Tongue (tissue), 1 donor: ENCODE measurements at regions not wholly inside any gene's neighbourhood (a gene's known extent, or its start where the extent isn't known, plus 50 kb on each side); places are given as distances from the start of the nearest gene placed in this dataset.

Experiments
- DNase-seq: peaks from one replicate; pipeline ENCODE4 v3.0.0-alpha.2; 2015

DNA sequence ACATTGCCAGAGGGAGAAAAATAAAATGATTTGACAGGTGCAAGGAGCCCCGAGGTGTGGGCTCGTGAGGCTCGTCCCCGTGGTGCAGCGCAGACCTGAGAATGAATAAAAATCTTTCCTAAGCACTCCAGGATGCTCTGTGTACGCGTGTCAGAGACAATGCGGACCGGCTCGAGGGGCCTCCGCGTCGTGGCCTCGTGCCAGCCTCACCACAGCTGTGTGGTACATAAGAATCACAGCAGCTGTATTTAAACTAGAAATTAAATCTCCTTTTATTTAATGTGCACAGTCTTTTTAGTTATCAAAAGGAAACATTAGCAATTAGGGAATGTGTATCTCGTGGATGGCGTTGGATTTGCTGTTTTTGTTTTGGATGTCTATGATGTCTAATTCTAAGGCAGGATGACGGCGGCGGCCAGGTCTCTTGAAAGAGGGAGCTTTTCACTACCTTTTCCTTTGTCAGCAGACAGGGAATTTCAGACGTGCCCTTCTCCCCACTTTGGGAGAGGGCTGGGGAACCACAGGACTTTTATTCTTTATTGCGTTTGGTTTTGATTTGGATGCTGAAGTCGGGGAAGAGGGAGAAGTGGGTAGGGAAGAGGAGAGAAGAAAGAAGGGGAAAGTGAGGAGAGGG is 365.3 kb upstream of the SHH start:
- peak; percentile 74 for DNase-seq

DNA sequence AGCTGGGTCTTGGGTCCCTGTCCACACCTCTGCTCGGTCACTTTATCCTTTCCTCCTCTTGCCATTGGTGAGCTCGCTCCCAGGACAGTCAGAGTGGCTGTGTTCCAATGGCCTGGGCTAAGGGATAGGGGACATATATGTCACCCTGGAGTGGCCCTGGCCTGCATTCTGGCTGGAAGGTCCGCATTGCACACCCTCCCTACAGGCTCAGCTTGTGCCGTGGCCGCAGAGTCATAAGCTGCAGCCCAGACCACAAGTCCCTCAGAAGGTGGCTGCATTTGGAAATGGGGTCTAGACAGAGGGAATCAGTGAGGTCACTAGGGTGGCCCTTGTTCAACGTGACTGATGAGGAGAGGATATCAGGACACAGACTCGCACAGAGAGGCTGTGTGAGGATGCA is 363.8 kb upstream of the SHH start:
- no peak for DNase-seq

DNA sequence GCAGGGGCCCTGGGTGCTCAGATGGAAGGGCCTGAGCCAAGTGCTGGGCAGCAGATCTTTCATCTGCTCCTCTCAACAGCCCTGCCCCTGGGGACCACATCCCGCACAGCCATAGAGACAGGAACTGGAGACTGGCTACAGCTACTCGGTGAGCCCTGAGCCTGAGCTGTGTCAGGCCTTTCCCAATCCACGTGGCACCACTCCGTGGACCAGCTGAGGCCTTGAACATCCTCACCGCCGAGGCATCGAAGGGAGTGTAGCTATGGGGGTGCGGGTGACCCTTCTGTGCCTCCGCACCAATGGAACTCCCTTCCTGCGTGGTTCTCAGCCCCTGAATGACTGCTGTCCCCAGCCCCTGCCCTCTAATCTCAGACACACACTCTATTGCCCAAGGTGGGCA is 362.7 kb upstream of the SHH start:
- DNase-seq: no peak

DNA sequence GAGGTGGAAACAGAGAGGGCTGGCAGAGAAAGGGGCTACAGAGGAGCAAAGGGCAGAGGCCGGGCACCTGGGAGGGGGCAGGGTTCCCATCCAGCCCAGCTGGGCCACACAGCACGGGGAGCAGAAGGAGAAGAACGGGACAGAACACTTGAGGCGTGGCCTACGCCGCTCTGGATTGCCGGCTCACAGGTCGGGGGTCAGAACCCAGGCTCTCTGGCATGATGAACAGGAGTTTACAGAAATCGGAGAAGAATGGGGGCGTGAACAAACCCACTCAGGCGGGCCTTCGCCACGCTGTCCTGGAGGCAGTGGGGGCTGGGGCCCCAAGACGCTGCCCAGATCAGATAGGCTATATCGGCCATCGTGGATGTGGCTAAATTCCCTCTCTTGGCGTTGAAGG is 362.2 kb upstream of the SHH start:
- no peak for DNase-seq

DNA sequence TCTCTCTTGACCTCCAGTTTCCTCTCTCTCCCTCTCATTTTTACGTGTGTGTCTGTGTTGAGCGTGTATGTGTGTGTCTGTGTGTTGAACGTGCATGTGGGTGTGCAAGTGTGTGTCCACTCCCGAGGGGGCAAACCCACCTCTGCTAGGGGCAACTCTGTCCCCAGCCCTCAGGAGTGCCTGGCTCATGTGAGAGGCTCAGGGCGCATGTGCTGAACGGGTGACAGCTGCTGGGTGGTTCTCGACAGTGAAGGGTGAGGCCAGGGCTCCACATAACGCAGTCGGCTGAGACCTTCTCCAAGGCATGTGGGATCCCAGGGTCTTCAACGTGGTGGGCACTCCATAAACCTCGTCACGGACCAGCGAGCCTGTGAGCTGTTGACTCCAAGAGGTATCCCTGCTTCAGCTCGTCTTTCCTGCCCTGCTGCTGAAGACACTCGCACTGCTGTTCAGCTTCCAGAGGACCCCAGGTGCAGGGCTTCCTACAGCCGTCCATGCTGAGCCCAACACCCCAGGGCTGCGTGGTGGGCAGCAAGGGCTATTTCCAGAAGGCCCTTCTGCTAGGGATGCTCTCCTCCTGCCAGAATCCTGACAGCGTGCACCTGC is 361.6 kb upstream of the SHH start:
- DNase-seq: no peak

DNA sequence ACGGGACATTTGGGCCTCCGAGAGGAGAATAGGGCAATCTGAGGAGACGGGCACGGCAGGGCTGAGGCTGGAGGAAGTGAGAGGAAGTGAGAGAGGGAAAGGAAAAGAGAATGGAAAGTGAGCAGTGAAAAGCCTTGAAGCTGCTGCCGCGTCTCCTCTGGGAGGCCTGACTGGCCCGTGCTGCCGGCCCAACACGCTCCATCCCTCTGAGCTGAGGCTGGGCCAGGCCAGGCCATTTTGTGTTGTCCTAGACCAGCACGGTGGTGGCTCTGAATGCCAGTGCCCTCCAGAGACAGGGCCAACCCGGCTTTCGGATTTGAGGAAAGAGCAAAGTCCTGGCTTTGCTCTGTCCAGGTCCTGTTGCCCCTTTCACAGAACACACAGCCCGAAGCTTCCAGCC is 361.1 kb upstream of the SHH start:
- no peak for DNase-seq

DNA sequence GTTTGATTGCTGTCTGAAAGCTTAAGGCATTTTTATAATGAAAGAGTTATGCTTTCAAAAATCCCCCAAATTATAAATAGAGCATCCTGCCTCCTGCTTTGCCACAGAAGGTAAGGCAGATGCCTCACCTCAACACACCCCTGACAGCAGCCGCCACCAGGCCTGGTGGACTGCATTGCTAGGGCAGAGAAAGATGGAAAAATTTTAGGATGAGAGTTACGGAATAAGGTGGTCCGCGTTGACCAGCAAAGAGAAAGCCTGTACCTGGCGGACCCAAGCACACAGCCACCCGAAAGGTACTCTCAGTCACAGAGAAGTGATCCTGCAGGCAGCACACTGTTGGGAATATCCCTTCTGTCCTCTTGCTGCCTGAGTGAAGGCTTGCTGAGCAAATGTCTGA is 360.4 kb upstream of the SHH start:
- DNase-seq: no peak

DNA sequence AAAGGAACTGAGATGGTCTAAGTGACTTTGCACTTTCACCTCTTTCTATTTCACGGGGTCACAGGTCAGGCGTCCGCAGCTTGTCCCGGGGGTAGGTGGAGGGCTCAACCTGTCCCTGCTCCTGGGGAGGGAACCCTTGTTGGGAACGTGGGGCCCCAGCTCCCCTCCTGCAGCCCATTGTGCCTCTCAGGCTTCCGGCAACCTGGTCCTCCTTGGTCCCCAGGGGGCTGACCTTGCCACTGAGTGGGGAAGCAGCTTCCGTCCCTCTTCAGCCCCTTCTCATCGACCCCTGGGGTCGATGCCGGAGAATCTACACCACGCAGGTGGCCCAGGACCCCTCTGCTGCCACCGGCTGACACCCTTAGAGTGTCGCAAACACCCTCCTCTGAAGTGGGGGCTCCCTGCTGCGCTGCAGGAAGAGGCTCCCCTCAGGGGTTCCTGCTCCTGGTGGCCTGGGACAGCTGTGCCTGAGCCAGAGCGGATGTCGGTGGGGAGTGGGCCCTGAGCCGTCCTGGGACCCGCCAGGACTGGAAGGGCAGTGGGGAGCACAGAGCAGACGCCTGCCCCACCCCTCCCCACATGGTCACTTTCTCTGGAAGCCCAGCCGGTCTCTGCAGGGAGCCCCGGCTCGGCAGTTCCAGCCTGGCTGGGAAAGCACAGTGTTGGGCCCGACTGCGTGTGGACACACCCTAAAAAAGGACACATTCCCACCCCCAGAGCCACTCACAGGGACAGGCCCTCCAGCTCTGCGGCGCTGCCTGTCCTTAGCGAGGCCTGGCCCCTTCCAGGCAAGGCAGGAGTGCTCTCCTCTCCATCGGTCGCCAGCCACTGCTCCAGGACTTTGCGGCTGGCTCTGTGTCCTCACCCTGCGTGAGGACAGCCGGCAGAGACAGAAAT is 357.5 kb upstream of the SHH start:
- DNase-seq: no peak

DNA sequence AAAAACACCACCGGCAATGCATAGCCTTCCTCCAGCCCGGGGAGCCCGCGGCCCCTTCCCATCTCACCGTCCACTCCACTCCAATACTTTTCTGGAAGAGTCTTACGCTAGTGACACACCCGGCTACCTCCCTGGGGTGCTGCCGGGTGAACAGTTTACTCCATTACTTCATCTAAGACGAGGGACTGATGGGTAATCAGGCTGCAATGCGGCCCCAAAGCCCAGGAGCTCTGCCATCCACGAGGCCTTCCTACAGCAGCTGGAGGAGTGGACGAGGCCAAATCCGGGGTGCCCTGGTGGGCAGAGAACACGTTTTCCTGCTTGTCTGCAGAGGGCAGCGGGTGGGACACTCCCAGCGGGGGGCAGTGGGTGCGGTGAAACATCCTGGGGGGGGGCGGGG is 356.2 kb upstream of the SHH start:
- no peak for DNase-seq

DNA sequence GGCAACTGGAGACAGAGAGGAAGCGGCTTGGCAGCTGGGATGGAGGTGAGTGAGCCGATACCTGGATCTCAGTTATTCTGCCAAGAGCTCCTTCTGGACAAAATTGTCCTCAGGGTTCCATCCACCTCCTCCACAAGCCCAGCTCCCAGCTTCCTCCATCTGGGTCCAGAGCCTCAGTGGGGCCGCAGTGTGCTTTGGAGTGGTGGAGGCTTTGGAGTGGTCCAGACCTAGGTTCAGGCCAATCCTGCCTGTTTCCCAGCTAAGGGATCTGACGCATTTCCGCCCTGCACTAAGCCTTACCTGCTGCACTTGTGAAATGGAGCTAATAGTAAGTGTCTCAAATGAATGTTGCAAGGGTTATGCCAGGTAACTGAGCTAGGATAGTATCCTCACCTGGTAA is 355.7 kb upstream of the SHH start:
- DNase-seq: no peak

DNA sequence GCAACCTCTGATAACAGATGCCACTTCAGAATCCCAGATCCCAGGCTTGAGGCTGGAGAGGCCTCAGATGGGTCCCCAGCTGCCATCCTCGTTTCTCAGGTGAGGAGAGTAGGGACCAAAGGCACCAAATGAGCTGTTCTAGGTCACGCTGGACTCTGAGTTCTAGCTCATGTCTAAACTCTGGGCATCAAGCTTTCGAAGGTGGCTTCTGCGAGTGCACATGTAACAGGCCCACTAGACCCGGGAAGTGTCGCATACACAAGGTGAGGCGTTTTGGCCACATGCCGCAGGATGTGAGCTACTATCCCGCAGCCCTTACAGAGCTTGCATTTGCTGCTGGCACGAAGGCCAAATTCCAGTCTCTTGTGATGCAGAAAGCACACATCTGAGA is 355.1 kb upstream of the SHH start:
- no peak for DNase-seq

DNA sequence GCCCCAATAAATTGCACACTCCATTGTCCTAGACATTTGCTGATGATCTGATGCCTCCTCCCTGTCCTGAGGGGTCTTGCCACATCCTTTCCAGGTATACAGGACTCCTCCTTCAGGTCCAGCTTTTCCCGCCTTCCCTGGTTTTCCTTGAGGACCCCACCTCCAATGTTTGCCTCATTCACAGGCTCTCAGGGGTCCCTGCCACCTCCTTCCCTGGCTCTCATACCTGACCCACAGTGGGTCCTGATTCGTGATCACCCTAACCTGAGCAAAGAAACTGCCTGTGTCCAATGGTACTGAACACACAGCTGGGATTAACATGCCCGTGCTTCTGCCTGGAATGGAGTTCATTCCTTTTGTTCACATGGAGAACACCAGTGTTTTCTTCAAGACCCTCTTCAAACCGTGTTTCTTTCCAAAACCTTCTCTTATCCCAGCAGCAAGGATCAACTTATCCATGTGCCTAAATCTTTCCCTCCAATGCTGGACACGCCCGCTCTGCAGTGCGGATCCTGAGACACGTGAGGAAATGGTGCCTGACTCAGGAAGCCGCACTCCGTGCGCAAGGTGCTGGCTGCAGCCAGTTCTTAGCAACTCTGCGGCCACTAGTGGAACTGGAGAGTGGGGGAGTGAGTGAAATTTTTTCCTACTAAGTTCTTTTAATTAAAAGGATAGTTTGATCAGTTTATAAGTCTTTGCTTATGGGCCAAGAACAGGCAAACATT is 354.6 kb upstream of the SHH start:
- DNase-seq: no peak

DNA sequence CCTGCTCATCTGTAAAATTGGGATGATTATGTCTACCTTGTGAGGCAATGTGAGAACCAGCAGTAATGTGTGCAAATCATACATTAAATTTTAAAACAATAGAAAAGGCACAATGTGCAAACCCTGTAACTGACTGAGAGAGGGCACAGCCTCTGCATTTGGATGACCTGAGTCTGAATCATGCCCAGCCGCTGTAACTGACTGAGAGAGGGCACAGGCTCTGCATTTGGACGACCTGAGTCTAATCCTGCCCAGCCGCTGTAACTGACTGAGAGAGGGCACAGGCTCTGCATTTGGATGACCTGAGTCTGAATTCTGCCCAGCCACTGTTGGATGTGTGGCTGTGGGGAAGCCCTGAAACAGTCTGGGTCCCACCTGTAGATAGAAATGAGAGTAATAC is 351.5 kb upstream of the SHH start:
- no peak for DNase-seq

DNA sequence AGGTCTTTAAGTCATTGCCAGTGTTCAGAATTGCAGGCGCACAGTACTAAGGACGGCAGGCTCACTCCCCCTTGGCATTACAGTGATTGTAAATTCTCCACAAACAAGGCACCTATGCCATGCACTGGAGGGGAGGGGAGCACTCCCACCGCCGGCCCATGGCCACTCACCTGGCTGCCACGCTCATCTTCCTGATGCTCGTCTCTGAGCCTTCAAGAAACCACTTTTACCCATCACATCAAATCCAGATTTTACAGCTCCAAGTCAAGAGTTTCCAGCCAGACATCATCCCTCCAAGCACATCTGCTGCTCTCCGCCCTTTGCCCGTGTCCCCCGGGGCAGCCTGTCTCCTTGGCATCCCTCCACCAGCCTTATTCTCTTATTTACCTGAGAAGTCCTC is 350.2 kb upstream of the SHH start:
- no peak for DNase-seq

DNA sequence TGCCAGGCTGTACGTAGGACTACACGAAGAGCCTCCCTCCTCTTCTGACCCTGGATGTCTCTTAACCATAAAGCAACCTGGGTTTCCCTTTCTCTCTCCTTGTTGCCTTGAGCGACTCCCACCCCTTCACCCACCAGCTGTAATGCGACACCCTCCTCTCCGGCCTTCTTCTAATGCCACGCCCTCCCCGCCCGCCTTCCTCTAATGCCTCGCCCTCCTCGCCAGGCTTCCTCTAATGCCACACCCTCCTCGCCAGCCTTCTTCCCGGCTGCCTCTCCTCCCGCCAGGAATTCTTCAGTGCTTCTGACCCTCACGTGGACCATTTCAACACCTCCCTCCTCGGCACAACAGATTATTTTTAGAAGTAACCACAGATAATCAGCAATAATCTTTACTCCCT is 348.5 kb upstream of the SHH start:
- peak; percentile 29 for DNase-seq

DNA sequence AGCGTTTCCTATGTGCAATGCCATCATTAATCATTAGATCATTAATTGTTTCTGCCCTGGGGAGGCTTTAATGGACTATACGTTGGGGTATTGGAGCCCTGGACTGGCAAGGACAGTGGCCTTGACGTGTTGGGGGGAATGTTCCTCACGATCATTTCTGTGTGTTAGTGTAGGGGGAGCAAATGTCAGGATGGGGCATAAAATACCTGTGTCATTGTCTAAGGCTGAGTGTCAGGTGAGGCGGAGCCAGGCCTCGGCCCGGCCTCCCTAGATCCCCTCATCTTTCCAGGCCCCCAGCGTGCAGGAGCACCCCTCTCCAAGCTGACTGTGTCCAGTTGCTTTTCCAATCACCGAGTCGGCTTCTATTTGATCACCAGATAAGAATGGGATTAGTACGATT is 346.4 kb upstream of the SHH start:
- DNase-seq: no peak

DNA sequence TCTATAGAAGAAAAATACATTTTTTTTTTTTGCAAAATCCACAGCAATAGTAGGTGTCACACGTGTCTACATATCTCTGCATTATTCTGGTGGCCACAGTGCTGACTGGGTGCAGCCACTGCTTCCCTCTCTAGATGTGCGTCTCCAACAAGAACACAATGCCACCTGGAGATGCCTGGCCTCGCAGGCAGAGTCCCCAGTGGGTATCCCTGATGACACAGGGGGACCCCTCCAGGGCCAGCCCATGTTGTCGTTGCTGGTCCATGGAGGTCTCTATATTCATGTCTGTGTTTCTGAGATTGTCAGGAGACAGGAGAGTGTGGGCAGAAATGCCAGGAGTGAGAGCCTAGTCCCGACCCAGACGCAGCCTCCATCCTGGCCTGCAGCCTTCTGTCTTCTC is 345.9 kb upstream of the SHH start:
- no peak for DNase-seq

DNA sequence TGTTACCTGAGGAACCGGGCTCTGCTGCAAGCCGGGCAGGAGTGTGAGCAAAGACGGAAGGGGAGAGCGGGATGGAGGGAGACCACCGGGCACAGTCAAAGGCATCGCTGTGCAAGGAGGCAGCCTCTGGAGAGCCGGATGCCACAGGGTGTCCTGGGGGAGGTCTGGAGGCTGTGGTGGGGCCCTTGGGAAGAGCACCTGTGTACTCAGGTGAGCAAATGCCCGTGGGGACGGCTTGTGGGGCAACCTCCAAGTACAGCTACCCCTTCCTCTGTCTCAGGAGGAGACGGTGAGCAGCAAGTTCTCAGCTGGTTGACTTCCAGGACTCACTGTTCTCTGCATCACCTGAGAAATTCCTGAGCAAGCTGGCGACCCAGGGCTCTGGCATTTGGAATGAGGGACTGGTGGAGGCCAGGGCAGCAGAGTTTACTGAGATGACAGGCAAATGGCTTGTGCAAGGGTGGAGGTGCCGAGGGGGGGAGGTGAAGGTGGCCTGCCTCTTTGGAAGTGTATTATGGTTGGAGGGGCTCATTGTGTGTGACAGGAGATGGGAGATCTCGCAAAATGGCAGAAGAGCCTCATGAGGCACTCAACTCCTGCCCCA is 345.2 kb upstream of the SHH start:
- no peak for DNase-seq

DNA sequence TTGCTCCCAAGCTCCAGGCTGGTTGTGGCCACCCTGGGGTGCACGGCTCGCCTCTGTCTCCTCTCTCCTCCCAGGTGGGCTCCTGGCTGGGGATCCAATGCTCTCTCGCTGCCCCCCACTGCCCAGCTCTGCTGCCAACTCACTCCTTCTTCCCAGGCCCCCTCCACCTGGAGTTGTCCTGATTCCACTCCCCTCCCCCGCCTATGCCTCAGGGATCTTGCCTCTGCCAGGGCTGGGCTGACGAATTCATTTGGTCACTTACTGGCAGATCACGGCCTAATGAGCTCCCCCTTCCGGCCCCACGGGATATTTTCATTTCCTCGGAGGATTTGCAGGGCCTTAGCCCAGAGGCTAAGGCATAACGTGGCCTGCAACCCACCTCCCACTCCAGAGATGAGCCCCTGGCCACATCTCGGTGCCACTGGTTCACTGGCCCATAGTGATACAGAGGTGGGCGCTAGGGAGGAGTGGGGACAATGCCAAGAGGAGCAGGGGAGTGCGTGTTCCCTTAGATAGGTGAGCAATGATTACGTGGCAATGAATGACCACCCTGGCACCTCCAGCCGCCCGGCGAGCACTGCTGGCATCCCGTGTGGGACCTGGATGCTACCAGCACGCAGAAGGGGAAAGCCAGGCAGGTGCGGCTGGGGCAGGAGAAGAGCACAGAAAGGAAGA is 344.6 kb upstream of the SHH start:
- peak; percentile 16 for DNase-seq

DNA sequence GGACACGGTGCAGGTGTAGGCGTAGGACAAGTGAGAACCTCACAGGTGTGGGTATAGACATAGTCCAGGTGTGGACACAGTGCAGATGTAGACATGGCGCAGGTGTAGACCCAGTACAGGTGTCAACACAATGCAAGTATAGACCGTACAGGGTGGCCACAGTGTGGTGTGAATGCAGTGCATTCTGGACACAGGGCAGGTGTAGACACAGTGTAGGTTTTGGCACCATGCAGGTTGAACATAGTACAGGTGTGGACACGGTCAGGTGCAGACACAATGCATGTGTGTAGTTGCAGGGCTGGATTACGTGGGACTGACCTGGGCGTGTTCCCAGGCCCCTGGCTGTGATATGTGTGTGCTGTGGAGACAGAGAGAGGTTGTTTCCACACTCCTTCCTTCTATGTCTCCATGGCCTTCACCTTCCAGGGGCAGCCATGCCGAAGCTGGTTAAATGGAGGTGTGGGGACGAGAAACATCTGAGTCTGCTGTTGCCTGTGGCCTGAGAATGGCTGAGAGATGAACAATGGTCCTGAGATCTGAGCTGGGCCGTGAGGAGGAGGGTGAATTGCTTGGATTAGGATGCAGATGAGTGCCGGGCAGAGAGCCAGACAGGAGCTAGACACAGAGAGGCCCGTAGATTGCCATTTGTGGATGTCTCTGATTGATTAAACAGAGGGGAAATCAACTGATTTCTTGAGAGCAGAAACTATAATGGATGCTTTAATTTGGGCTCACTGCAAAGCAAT is 343.9 kb upstream of the SHH start:
- DNase-seq: peak; percentile 11

DNA sequence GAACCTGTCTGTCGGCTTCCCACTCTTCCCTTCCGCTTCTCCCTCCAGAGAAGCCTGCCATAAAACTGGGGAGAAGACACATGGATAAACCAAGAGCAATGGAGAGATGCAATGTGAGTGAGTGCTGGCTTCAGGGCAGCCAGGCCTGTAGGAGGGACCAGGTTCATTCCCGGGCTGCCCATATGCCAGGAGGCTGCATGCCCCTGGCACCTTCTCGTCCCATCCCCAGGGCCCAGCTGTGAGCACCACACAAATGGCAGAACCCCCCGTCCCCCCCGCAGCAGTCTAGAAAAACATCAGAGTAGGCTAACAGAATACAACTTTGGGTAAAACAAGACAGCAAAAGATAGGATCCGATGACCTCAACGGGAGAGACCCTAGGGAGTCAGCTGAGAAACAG is 341.3 kb upstream of the SHH start:
- no peak for DNase-seq
